ENCODE measurements at regions not wholly inside any gene's neighbourhood (a gene's known extent, or its start where the extent isn't known, plus 50 kb on each side); places are given as distances from the start of the nearest gene placed in this dataset.
A peak's percentile ranks its signal among the peaks of the same experiment; 100 is the strongest.
"Not testable (repeated sequence)": the region's sequence is repeated elsewhere in the genome, so short reads cannot be mapped to it uniquely, and the experiment has no call there.

DNA sequence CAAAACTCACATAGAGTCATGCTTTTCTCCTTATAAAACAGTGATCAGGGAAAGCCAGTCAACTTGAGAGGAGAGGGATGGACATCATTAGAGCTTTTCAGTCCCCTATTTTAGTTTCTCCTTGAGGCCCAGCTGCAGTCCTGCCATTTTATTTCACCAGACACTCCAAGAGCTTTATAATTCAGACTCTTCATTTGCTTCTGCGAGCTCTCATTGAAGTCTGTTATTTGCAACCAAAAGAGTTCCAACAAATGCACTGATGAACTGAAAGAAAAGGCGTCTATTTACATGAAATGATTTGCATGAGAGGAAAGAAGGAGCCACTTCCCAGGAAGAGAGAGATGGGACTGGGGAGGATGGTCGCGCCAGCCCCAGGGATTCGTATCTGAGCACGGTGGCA is 86.8 kb downstream of the NDUFA12 start:
- DNase-seq (ENCODE audit: extremely low spot score, insufficient read length, low read depth) = no peak
- no peak for FAIRE-seq

DNA sequence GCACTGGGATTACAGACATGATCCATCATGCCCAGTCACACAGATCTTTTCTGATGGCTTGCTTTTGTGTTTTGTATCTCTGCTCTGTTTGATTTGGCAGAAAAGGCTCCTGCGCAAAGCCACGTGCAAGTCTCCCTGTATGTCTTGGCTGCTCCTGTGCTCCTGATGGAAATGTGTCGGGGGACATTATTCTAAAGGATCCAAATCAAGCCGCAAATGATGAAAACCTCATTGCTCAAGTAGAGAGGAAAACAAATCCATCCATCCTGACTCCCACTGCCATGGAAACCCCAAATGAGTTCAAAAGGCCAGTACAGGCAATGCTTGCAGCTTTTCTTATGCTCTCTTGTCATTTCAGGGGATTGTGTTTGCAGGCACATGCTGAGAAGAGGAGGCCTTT is 93.8 kb downstream of the NDUFA12 start:
- FAIRE-seq (no peak), DNase-seq (ENCODE audit: extremely low spot score, insufficient read length, low read depth) (no peak)

DNA sequence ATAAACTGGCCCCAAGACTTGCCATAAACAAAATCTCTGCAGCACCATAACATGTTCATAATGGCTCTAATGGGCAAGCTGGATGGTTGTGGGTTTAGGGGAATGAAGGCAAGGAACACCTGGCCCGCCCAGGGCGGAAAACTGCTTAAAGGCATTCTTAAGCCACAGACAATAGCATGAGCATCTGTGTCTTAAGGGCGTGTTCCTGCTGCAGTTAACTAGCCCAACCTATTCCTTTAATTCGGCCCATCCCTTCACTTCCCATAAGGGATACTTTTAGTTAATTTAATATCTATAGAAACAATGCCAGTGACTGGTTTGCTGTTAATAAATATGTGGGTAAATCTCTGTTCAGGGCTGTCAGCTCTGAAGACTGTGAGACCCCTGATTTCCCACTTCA is 97.7 kb downstream of the NDUFA12 start:
- not testable (repeated sequence) for FAIRE-seq; DNase-seq (ENCODE audit: extremely low spot score, insufficient read length, low read depth)

DNA sequence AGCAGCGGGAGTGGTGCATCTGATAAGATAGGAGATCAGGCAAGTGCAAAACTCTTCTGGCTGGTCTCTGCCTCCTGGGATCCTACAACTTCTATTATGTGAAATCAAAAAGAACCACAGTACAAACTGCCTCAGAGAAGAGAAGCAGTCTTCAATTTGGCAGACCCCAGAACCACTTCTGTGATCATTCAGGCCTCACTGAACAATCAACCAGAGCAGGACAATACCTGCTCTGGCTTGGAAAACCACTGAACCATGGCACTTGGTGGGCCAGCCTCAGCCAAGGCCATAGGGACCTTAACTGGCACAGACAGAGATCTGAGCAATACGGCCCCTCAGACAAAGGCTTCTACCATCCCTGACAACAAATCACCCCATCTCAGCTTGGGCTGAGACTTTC is 103.0 kb downstream of the NDUFA12 start:
- no peak for DNase-seq (ENCODE audit: extremely low spot score, insufficient read length, low read depth)

DNA sequence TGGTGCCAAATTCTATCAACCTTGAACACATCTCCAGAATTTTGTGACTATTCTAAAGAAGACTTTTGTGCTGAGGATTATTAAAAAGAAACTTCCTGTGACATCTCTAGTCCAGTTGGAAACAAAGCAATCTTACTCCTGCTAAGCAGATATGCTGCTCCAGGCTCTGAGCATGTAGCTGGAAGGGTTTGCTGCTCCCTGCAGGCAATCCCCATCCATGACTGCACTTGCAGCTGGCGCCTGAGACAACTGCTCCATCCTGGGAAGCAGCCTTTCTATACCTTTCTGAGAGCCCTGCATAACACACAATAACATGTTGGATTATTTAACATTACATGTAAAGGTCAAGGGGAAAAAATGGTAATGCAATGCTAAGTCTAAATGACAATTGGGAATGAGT is 105.1 kb downstream of the NDUFA12 start:
- FAIRE-seq (no peak), DNase-seq (ENCODE audit: extremely low spot score, insufficient read length, low read depth) (no peak)

More for the DNA sequence above, 103.0 kb downstream of the NDUFA12 start:
- no peak for FAIRE-seq

DNA sequence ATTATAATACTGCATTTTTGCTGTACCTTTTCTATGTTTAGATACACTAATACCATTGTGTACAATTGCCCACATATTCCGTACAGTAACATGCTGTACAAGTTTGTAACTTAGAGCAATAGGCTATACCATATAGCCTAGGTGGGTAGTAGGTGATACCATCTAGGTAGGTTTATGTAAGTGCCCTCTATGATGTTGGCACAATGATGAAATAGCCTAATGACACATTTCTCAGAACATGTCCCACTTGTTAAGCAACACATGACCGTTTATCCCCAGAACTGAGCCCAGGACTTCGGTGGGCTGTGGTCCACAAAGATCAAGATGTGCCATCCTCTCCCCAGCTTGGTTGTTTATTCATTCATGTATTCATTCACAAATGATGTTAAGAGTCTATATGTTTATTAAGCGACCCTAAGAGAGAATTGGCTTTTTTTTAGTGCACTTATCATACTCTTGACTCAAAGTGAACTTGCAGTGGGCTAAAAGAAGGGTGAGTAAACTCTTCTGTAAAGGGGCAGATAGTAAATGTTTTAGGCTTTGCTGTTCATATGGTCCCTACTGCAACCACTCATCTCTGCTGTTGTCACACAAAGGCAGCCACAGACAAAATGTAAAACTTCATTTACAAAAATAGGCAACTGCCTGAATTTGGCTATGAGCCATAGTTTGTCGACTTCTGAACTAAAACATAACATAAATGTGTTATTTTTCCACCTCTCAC is 110.8 kb downstream of the NDUFA12 start:
- FAIRE-seq = no peak

DNA sequence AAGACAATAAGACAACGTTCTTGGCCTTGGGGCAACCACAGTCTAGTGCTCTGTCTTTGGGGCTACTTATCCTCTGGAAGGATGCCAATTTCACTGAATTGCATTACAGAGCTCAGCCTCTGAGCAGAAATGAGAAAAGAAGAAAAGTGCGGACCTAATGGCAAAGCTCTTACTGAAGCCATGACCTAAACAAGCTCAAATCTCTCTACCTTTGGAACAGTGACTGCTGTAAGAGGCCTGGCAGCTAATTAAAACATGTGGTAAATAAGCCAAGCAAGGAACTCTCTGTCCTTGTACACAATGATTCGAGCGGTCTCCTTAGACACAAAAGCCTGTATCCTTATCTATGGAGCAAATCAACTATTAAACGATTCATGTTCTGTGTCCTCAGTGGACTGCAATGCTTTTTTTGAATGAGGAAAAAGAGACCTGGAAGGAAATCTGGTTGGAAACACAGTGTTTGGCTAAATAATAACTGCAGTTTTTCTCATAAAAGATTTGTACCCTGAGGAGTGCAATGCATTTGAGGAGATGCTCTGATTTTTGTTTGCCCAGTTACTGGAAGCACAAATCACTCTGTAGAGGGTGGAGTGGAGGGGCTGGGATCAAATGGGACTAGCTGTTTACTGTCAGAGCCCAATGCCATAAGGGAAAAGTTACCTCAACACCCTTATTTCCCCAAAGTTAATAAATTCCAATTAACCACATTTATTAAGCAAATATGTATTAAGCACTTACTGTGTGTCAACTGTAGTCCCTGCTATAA is 113.9 kb downstream of the NDUFA12 start:
- FAIRE-seq = no peak
- no peak for DNase-seq (ENCODE audit: extremely low spot score, insufficient read length, low read depth)

More for the DNA sequence above, 110.8 kb downstream of the NDUFA12 start:
- DNase-seq (ENCODE audit: extremely low spot score, insufficient read length, low read depth) = no peak

DNA sequence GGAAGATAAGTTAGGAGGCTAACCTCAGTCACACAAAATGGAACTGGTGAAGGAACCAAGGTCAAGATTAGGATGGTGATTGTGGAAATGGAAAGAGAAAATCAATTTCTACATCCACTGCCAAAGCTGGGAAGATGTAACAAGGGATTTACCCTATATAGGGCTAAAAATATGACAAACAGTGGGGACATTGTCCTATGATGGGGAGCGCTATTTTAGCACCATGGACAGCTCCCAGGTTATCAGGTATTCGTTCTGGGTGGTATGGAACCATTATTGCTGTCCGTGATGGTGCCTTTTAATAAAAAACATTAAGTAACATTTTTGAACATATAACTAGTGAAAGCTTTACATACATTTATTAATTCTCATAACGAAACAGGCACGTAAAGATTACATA is 124.0 kb downstream of the NDUFA12 start:
- no peak for DNase-seq (ENCODE audit: extremely low spot score, insufficient read length, low read depth)

DNA sequence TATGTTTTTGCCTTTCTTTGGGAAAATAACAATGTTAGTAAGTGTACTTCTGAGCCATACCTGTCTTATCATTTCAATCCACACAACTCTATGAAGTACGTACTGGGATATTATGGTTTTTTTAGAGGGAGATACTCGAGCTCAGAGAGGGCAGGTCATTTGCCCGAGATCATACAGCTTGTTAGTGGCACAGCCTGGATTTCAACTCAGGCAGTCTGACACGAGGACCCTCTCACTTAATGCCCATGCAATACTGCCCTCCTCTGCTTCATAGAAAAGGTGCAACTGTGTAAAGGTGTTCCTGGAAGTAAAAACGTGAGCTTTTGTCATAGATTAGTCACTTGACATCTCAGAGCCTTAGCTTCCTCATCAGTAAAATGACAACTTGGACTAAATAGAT is 128.0 kb downstream of the NDUFA12 start:
- peak; percentile 98 for FAIRE-seq

More for the DNA sequence above, 124.0 kb downstream of the NDUFA12 start:
- FAIRE-seq = peak; percentile 5

DNA sequence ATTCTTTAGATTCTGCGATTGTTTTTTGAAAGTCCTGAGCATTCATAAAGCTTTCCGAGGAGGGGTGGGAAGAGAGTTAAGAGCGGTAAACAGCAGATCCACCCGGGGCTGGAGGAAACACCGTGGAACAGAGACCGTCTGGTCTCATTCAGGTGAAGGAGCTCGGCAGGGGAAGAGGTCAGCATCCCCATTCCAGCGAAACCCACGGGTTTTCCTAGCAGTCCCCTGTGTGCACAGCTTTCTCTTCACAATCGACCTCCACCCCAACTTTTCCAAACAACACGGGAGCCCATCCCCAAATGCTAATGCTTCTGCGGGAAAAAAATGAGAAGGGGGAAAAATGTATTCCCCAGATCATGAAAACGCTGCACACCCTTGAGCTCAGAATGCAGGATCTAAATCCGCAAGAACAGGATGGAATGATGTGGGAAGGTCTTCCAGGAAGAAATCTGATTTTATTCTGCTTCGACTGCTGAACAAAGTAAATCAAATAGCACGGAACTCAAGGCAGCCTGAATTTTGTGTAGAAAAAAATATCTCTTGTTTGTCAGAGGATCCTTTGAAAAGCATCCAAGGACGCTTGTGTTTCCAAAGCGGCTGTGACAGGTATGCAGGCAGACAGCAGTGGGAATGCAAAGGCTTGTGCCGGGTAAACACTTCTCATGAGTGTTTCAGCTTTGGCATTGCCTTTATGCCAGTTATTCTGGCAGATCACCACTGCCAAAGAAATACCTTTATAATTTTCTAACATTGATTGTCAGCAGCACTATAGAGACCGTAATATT is 128.8 kb downstream of the NDUFA12 start:
- peak; percentile 47 for FAIRE-seq
- no peak for DNase-seq (ENCODE audit: extremely low spot score, insufficient read length, low read depth)

More for the DNA sequence above, 128.0 kb downstream of the NDUFA12 start:
- peak; percentile 48 for DNase-seq (ENCODE audit: extremely low spot score, insufficient read length, low read depth)

DNA sequence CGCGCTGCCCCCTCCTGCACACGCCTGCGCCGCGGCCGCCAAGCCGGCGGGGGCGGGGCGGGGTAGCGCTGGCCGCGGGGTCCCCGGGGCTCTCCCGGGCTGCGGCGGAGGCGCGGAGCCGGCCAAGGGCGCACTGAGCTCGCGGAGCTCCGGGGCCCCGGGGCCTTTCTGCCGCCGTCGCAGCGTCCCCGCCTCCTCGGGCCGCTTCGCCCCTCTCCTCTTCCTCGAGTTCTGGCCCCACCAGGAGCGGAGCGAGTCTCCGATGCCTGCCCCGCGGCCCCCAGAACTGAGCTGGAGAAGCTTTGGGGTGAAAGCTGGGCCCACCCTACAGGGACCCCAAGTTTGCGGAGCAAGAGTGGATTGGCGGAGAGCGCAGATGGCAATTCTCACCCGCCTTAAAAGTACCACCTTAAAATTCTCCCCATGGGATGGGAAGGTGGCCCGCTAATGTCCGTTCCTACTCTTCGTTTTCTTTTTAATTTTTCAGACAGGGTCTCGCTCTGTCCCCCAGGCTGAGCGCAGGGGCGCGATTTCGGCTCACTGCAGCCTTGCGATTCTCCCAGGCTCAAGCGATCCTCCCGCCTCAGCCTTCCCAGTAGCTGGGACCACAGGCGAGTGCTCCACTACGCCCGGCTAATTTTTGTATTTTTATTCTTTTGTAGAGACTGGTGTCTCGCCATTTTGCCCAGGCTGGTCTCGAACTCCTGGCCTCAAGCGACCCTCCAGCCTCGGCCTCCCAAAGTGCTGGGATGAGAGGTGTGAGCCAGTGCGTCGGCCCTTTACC is 129.6 kb downstream of the NDUFA12 start:
- DNase-seq (ENCODE audit: extremely low spot score, insufficient read length, low read depth) = no peak

DNA sequence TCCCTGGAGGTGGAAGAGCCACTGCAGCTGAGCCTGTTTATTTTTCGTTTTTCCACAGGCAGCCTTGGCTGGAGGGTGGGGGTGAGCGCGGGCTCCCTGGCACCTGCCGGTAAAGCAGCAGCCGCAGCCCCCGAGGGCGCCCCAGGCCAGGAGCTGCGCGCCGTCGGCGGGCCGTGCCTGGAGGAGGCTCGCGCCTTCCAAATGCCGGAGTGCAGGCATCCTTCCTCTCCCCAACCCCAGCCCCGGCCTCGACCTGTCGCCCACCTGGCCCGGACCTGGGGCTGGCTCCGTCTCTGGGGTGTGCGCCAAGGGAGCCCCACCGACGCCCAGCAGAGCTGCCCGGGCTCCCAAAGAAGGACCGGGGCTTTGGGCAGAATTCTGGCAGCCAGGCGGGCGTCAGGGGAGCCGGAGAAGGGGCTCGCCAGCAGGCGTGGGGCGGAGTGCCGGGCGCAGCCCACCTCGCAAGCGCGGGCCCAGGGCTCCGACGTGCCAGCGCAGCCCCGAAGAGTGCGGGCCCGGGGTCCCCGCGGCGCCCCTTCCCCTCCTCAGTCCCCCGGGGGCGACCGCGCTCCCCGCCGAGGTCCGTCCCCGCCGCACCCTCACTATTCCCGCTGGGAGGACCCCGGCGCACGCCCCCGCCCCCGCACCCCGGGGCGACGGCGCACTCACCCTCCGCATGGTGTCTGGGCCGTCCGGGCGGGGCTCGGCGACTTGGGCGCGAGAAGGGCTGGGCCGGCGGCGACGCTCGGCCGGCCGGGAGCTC is 130.3 kb downstream of the NDUFA12 start:
- DNase-seq (ENCODE audit: extremely low spot score, insufficient read length, low read depth) (peak; percentile 64), FAIRE-seq (peak; percentile 72)

More for the DNA sequence above, 129.6 kb downstream of the NDUFA12 start:
- FAIRE-seq = peak; percentile 60

DNA sequence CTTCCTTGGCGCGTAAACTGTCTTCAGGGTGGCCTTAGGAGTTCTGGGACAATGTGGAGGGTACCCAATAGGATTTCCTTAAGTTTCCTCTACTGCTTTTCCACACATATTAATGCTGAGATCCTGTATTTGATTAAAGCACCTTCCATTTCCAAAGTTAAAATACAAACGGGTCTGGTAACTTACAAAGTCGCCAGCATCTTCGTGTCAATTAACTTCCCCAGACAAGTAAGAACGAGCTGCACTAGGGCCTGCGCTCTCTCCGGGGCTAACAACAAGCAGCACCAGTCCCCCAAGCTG is 130.9 kb downstream of the NDUFA12 start:
- FAIRE-seq = no peak
- no peak for DNase-seq (ENCODE audit: extremely low spot score, insufficient read length, low read depth)

DNA sequence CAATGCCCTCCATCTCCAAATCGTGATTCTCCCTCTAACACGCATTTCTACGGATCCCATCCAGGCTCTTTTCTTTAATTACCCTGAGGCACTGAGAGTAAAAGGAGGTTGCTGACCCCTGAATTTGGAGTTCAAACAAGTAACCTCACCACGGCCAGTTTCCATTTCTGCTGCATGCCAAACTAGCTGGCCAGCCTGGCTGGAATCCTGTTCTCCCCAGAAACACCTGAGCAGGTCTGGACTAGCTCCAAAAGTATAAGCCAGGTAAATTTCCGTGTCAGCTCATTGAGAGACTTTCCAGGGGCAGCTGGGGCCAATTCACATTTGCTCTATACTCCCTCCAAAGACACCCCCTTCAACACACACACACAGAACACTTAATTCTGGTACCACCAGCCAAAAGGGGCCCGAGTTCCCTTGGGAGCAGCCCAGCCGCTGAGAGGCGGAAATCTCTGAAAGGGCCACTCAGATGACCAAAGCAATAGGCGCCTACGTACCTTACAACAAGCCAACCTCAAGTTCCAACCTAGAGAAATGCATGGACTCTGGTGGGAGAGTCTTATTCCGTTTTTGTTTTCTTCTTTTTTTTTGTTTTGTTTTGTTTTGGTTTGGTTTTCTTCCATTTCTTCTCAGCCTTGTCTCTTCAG is 131.4 kb downstream of the NDUFA12 start:
- FAIRE-seq (peak; percentile 67), DNase-seq (ENCODE audit: extremely low spot score, insufficient read length, low read depth) (no peak)

DNA sequence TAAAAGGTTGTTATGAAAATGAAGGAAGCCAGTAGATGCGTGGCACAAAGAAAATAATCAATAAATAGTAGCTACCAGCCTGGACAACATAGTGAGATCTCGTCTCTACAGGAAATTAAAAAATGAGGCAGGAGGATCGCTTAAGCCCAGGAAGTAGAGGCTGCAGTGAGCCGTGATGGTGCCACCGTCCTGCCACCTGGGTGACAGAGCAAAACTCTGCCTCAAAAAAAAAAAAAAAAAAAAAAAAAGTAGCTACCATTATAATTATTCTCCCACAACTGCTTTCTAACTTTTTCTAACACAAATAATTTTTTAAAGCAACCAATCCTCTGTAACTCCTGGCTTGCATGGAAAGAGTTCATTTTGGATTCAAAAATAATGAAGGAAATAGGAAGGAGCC is 133.0 kb downstream of the NDUFA12 start:
- FAIRE-seq (peak; percentile 59), DNase-seq (ENCODE audit: extremely low spot score, insufficient read length, low read depth) (no peak)

DNA sequence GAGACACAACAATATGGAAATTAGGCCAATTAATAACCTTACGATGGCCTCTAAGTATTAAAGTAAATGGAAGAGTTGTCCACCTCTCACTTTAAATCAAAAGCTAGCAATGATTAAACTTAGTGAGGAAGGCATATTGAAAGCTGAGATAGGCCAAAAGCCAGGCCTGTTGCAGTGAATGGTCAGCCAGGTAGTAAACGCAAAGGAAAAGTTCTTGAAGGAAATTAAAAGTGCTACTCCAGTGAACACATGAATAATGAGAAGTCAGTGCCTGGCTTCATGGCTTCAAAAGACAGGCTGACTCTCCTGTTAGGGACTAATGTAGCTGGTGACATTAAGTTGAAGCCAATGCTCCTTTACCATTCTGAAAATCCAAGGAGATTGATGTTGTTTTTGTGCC is 135.3 kb downstream of the NDUFA12 start:
- FAIRE-seq (no peak), DNase-seq (ENCODE audit: extremely low spot score, insufficient read length, low read depth) (no peak)

DNA sequence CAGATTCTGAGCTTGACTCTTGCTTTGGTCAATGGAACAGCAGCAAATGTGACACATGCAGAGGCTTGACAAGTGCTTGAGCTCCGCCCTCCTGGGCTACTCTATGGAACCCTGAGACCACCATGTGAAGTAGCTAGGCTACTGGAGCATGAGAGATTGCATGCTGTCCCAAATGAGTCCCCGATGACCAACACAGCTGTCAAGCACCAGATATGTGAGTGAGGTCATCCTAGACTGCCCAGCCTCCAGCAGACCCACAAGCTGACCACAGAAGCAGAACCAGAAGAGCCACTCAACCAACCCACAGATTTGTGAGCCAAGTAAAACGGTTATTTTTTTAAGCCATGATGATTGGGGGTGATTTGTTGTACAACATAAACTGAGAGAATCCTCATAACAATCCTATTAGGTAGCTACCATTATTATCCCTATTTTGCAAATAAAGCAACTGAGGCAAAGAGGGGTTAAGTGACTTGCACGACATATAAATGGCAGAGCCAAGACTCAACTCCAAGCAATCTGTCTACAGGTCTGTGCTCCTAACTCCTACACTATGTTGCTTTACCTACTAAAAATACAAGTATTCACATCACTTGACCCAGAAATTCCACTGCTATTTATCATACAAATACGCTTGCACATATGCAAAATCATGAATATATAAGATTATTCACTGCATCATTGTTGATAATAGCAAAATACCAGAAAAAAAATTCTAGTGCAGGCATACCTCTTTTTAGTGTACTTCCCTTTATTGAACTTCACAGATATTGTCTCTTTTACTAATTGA is 136.2 kb downstream of the NDUFA12 start:
- peak; percentile 54 for FAIRE-seq

DNA sequence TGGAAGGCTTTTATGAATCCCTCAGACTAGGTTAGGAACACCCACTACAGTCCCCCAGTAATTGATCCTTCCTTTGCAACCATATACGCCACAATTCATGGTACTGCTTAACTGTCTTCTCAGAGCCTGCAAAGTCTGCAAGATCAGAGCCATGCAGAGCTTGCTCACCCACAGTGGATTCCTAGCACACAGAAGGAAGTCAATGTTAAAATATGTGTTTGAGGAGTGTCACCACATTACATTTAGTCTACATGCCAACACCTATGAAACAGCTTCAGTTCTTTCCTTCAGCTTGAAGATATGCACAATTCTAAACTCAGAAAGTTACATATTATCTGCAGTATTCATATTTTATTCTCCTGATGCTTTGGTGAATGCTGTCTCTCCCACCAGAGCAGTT is 138.5 kb downstream of the NDUFA12 start:
- DNase-seq (ENCODE audit: extremely low spot score, insufficient read length, low read depth) (no peak), FAIRE-seq (peak; percentile 48)

More for the DNA sequence above, 136.2 kb downstream of the NDUFA12 start:
- DNase-seq (ENCODE audit: extremely low spot score, insufficient read length, low read depth) = no peak

Measured in GM18507 (cell line).